GM23338 (cell line): ENCODE measurements at regions not wholly inside any gene's neighbourhood (a gene's known extent, or its start where the extent isn't known, plus 50 kb on each side); places are given as distances from the start of the nearest gene placed in this dataset.

ENCODE experiments used
- CREB1 ChIP-seq: fragments of 250-450 bp; sonication (Bioruptor Pico); IDR thresholded peaks from 2 replicates; pipeline ENCODE4 v1.5.0; 2020; ENCODE audit warnings: low read depth, mild to moderate bottlenecking, moderate library complexity
- EZH2 ChIP-seq: fragments of 200-600 bp; sonication (generic); IDR thresholded peaks from one replicate; pipeline ENCODE4 v1.8.0; 2017; ENCODE audit warnings: antibody characterized with exemption, mild to moderate bottlenecking, low read depth; ENCODE audit not compliant: unreplicated experiment
- EZH2phosphoT487 ChIP-seq: fragments of 200-600 bp; sonication (generic); IDR thresholded peaks from one replicate; pipeline ENCODE4 v1.8.1; 2018; ENCODE audit warnings: antibody characterized with exemption; ENCODE audit not compliant: unreplicated experiment
- JUNB ChIP-seq: IDR thresholded peaks from one replicate; pipeline ENCODE4 v1.6.1; 2016; ENCODE audit warnings: antibody characterized with exemption; ENCODE audit not compliant: unreplicated experiment
- NANOG ChIP-seq: IDR thresholded peaks from 2 replicates; pipeline ENCODE4 v1.6.1; 2016; ENCODE audit warnings: antibody characterized with exemption, borderline replicate concordance
- POLR2AphosphoS5 ChIP-seq: IDR thresholded peaks from 2 replicates; pipeline ENCODE4 v1.6.1; 2016; ENCODE audit warnings: antibody characterized with exemption, low read depth
- STAT1 ChIP-seq: IDR thresholded peaks from one replicate; pipeline ENCODE4 v1.6.1; 2016; ENCODE audit warnings: antibody characterized with exemption; ENCODE audit not compliant: unreplicated experiment
- ZNF114 ChIP-seq: fragments of 250-450 bp; sonication (Bioruptor Pico); IDR thresholded peaks from 2 replicates; pipeline ENCODE4 v1.5.0; 2020; ENCODE audit warnings: mild to moderate bottlenecking, moderate library complexity
- ZNF331 ChIP-seq: fragments of 250-450 bp; sonication (Bioruptor Pico); IDR thresholded peaks from 2 replicates; pipeline ENCODE4 v1.5.0; 2020; ENCODE audit warnings: low read depth, mild to moderate bottlenecking, moderate library complexity
- TF ChIP-seq, protein P1 (sequence below), 2 experiments: fragments of 200-600 bp in 1 of 2; sonication (generic) in 1 of 2; conservative IDR thresholded peaks; 2 replicates each; pipeline versions ENCODE4 v1.5.1 to v1.6.1; 2016 to 2017; ENCODE audit warnings: antibody characterized with exemption in 2 of 2, low read depth in 2 of 2, mild to moderate bottlenecking in 2 of 2, moderate library complexity in 1 of 2
- TF ChIP-seq, protein P2 (sequence below): IDR thresholded peaks from one replicate; pipeline ENCODE4 v1.6.1; 2018; ENCODE audit warnings: antibody characterized with exemption; ENCODE audit not compliant: unreplicated experiment
- TF ChIP-seq, protein P3 (sequence below): fragments of 250-450 bp; sonication (Bioruptor Pico); IDR thresholded peaks from 2 replicates; pipeline ENCODE4 v1.5.0; 2020; ENCODE audit warnings: mild to moderate bottlenecking, moderate library complexity

DNA sequence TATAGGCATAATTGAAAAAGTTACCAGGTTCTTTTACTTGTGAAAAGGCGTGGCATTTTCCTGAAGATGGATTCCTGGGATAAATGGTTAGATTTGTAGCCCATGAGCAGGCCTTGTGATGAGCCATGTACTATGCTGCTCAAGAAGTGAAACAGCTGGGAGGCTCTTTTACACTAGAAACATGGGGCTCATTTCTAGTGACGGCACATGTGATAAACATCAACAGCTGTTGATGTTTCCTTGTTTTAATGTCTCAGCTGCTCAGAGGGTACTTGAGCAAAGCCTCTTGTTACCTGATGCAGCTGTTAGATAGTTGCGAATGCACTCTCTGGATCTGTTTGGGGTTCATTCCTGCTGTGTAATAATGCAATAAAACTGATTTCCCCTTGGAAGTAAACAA lies 396.8 kb downstream of the GUCY1A2 start:
- TF ChIP-seq POLR2AphosphoS5 (no peak), JUNB (no peak), EZH2phosphoT487 (no peak), STAT1 (no peak), EZH2 (no peak), NANOG (no peak), ZNF114 (CRISPR knock-in tag) (no peak), ZNF331 (CRISPR knock-in tag) (no peak), CREB1 (no peak)
- TF ChIP-seq, protein P1, sequence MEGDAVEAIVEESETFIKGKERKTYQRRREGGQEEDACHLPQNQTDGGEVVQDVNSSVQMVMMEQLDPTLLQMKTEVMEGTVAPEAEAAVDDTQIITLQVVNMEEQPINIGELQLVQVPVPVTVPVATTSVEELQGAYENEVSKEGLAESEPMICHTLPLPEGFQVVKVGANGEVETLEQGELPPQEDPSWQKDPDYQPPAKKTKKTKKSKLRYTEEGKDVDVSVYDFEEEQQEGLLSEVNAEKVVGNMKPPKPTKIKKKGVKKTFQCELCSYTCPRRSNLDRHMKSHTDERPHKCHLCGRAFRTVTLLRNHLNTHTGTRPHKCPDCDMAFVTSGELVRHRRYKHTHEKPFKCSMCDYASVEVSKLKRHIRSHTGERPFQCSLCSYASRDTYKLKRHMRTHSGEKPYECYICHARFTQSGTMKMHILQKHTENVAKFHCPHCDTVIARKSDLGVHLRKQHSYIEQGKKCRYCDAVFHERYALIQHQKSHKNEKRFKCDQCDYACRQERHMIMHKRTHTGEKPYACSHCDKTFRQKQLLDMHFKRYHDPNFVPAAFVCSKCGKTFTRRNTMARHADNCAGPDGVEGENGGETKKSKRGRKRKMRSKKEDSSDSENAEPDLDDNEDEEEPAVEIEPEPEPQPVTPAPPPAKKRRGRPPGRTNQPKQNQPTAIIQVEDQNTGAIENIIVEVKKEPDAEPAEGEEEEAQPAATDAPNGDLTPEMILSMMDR (conservative IDR thresholded peaks at IDR 0.05; ENCODE audit: low read depth in 2 of 2) = no peak
- TF ChIP-seq, protein P2, sequence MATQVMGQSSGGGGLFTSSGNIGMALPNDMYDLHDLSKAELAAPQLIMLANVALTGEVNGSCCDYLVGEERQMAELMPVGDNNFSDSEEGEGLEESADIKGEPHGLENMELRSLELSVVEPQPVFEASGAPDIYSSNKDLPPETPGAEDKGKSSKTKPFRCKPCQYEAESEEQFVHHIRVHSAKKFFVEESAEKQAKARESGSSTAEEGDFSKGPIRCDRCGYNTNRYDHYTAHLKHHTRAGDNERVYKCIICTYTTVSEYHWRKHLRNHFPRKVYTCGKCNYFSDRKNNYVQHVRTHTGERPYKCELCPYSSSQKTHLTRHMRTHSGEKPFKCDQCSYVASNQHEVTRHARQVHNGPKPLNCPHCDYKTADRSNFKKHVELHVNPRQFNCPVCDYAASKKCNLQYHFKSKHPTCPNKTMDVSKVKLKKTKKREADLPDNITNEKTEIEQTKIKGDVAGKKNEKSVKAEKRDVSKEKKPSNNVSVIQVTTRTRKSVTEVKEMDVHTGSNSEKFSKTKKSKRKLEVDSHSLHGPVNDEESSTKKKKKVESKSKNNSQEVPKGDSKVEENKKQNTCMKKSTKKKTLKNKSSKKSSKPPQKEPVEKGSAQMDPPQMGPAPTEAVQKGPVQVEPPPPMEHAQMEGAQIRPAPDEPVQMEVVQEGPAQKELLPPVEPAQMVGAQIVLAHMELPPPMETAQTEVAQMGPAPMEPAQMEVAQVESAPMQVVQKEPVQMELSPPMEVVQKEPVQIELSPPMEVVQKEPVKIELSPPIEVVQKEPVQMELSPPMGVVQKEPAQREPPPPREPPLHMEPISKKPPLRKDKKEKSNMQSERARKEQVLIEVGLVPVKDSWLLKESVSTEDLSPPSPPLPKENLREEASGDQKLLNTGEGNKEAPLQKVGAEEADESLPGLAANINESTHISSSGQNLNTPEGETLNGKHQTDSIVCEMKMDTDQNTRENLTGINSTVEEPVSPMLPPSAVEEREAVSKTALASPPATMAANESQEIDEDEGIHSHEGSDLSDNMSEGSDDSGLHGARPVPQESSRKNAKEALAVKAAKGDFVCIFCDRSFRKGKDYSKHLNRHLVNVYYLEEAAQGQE = no peak
- TF ChIP-seq, protein P3, sequence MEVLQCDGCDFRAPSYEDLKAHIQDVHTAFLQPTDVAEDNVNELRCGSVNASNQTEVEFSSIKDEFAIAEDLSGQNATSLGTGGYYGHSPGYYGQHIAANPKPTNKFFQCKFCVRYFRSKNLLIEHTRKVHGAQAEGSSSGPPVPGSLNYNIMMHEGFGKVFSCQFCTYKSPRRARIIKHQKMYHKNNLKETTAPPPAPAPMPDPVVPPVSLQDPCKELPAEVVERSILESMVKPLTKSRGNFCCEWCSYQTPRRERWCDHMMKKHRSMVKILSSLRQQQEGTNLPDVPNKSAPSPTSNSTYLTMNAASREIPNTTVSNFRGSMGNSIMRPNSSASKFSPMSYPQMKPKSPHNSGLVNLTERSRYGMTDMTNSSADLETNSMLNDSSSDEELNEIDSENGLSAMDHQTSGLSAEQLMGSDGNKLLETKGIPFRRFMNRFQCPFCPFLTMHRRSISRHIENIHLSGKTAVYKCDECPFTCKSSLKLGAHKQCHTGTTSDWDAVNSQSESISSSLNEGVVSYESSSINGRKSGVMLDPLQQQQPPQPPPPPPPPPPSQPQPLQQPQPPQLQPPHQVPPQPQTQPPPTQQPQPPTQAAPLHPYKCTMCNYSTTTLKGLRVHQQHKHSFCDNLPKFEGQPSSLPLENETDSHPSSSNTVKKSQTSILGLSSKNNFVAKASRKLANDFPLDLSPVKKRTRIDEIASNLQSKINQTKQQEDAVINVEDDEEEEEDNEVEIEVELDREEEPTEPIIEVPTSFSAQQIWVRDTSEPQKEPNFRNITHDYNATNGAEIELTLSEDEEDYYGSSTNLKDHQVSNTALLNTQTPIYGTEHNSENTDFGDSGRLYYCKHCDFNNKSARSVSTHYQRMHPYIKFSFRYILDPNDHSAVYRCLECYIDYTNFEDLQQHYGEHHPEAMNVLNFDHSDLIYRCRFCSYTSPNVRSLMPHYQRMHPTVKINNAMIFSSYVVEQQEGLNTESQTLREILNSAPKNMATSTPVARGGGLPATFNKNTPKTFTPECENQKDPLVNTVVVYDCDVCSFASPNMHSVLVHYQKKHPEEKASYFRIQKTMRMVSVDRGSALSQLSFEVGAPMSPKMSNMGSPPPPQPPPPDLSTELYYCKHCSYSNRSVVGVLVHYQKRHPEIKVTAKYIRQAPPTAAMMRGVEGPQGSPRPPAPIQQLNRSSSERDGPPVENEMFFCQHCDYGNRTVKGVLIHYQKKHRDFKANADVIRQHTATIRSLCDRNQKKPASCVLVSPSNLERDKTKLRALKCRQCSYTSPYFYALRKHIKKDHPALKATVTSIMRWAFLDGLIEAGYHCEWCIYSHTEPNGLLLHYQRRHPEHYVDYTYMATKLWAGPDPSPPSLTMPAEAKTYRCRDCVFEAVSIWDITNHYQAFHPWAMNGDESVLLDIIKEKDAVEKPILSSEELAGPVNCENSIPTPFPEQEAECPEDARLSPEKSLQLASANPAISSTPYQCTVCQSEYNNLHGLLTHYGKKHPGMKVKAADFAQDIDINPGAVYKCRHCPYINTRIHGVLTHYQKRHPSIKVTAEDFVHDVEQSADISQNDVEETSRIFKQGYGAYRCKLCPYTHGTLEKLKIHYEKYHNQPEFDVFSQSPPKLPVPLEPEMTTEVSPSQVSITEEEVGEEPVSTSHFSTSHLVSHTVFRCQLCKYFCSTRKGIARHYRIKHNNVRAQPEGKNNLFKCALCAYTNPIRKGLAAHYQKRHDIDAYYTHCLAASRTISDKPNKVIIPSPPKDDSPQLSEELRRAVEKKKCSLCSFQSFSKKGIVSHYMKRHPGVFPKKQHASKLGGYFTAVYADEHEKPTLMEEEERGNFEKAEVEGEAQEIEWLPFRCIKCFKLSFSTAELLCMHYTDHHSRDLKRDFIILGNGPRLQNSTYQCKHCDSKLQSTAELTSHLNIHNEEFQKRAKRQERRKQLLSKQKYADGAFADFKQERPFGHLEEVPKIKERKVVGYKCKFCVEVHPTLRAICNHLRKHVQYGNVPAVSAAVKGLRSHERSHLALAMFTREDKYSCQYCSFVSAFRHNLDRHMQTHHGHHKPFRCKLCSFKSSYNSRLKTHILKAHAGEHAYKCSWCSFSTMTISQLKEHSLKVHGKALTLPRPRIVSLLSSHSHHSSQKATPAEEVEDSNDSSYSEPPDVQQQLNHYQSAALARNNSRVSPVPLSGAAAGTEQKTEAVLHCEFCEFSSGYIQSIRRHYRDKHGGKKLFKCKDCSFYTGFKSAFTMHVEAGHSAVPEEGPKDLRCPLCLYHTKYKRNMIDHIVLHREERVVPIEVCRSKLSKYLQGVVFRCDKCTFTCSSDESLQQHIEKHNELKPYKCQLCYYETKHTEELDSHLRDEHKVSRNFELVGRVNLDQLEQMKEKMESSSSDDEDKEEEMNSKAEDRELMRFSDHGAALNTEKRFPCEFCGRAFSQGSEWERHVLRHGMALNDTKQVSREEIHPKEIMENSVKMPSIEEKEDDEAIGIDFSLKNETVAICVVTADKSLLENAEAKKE (CRISPR knock-in tag) = no peak
